Naive thymus-derived CD8-positive, alpha-beta T cell (primary cell): ENCODE measurements at regions not wholly inside any gene's neighbourhood (a gene's known extent, or its start where the extent isn't known, plus 50 kb on each side); places are given as distances from the start of the nearest gene placed in this dataset.

ENCODE experiments used
- ATAC-seq, 2 donors: fragments of 150-1000 bp; cut with Tn5 transposase in 1 of 2; sonication (Bioruptor Pico), chemical (Tn5 transposase) in 1 of 2; 1 replicate in 1 of 2; 2 replicates in 1 of 2; pipeline ENCODE4 v1.10.0; 2021; ENCODE audit warnings: mild to moderate bottlenecking in 2 of 2, moderate library complexity in 2 of 2
- POLR2A ChIA-PET: fragments of 350-600 bp; sonication (Branson Sonifier 250); formaldehyde crosslinking; loops from one replicate; lab custom pipeline; 2021; ENCODE audit warnings: antibody characterized with exemption; lab: Charles Lee
- DNase-seq, 10 donors: peaks; one replicate each; pipeline versions ENCODE4 v3.0.0 to v3.0.0-alpha.2; 2020 to 2022
- H3K27ac Mint-ChIP-seq, 10 donors: one replicate each; pipeline ENCODE4 v1.8.0; 2020 to 2022; ENCODE audit warnings: mild to moderate bottlenecking in 10 of 10, mixed read lengths in 10 of 10, moderate library complexity in 4 of 10, inconsistent platforms in 1 of 10
- H3K27me3 Mint-ChIP-seq, 5 donors: one replicate each; pipeline ENCODE4 v1.8.0; 2021 to 2022; ENCODE audit warnings: mixed read lengths in 5 of 5
- H3K36me3 Mint-ChIP-seq, 3 donors: one replicate each; pipeline ENCODE4 v1.8.0; 2020 to 2022; ENCODE audit warnings: mixed read lengths in 3 of 3, mild to moderate bottlenecking in 2 of 3, inconsistent platforms in 1 of 3
- H3K4me1 Mint-ChIP-seq, 4 donors: one replicate each; pipeline ENCODE4 v1.8.0; 2021 to 2022; ENCODE audit warnings: mixed read lengths in 4 of 4
- H3K4me3 Mint-ChIP-seq, 10 donors: one replicate each; pipeline ENCODE4 v1.8.0; 2020 to 2022; ENCODE audit warnings: mild to moderate bottlenecking in 10 of 10, mixed read lengths in 10 of 10, moderate library complexity in 6 of 10, inconsistent platforms in 1 of 10
- H3K9me3 Mint-ChIP-seq, 9 donors: one replicate each; pipeline ENCODE4 v1.8.0; 2020 to 2022; ENCODE audit warnings: mixed read lengths in 9 of 9, mild to moderate bottlenecking in 3 of 9, inconsistent platforms in 1 of 9, moderate library complexity in 1 of 9

DNA sequence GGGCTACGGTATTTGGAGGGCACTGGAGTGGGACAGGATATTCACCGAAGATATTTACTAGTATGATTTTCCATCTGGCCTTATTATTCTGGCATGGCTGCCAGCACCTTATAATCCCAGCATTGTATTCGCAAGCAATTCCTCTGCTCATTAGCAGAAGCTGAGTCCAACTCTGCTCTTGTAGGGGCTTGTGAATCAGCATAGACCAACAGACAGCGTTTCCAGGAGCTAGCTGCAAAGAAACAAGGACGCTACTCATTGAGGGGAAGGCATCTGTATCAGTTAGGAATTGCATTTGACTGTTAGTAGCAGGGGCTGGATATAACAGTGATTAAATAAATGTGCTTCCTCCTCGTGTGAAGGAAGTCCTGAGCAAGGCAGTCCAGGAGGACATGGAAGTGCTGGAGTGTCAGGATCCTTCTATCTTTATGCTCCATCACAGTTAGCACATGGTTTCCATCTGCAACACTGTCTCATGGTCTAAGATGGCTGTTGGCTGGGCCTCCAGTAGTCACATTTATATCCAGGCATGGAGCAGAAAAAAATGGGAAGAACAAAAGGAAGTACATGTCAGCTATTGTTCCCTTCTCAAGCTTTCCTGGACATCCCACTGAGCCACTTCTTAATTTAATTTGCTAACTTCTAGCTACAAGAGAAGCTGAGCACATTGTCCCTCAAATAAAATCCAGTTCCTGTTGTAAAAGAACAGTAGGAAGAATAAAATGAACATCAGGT is 214.1 kb downstream of the C1D start:
- DNase-seq = no peak
- H3K27me3 Mint-ChIP-seq = peaks cover 5 to 49% (median 9%) of the 10 kb centered on the region in 5 donors
- no peak overlapping the region for H3K27ac Mint-ChIP-seq
- POLR2A ChIA-PET = no interaction called here
- ATAC-seq = no peak
- H3K4me1 Mint-ChIP-seq = no peaks in the 10 kb centered on the region
- no peaks in the 10 kb centered on the region for H3K36me3 Mint-ChIP-seq
- H3K4me3 Mint-ChIP-seq = no peak overlapping the region
- no peaks in the 10 kb centered on the region for H3K9me3 Mint-ChIP-seq

DNA sequence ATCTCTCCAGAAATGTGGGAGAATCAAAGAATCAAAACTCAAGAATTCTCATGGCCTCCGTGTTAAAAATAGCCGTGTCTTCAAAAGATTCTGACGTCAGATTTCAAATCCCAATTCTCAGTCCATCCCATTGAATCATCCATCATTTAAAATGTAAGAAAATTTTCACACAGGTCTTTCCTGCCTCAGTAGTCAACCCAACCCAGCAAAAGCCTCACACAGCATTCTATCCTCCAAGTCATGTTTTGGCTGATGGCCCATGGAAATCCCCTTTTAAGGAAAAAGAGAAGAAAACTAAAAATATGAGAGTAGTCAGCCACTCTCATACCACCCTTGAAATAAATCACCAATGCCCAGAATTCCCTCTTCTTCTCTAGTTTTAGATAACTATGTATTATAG is 211.8 kb downstream of the C1D start:
- Mint-ChIP-seq H3K4me1 (no peaks in the 10 kb centered on the region), H3K27ac (no peak overlapping the region), H3K27me3 (peaks cover 3 to 34% (median 8%) of the 10 kb centered on the region in 5 donors), H3K4me3 (no peak overlapping the region), H3K9me3 (no peaks in the 10 kb centered on the region), H3K36me3 (no peaks in the 10 kb centered on the region)
- DNase-seq (no peak), ATAC-seq (no peak)
- POLR2A ChIA-PET = no interaction called here

DNA sequence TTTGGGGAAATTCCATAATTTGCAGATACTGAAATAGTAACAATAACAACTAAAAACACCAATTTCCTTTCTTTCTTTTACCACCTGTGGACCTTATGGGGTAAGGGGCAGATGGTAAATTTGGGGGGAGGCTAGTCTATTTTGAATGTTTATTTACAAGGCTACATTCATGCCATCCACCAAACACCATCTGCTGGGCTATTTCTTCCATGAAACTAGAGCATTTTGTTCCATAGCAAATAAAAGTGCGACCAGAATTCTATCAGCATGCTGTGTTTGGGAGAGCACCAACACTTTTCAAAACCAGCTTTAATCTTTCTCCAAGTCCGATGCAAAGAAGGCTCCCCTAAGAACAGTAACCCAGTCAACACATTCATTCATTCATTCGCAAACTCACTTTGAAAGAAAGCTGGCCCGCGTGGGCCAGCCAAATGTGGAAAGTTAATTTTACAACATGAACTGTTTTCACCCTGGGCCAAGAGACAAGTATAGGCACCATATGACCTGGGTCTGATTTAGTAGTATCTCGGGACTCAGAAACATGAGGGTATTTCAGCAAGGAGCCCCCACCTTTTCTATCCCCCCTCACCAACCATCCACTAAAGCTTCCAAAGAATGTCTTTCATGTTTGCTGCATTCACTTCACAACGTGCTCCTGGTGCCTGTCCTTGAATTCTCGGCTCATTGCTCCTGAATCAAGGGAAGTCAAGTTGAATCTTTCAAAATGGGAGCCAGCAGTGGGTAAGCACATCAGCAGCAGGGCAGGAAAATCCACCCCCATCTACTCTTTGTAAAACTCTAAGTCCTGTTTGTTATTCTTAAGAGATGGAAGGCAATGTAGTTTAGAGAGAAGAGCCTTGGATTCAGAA is 210.6 kb downstream of the C1D start:
- H3K36me3 Mint-ChIP-seq = no peaks in the 10 kb centered on the region

DNA sequence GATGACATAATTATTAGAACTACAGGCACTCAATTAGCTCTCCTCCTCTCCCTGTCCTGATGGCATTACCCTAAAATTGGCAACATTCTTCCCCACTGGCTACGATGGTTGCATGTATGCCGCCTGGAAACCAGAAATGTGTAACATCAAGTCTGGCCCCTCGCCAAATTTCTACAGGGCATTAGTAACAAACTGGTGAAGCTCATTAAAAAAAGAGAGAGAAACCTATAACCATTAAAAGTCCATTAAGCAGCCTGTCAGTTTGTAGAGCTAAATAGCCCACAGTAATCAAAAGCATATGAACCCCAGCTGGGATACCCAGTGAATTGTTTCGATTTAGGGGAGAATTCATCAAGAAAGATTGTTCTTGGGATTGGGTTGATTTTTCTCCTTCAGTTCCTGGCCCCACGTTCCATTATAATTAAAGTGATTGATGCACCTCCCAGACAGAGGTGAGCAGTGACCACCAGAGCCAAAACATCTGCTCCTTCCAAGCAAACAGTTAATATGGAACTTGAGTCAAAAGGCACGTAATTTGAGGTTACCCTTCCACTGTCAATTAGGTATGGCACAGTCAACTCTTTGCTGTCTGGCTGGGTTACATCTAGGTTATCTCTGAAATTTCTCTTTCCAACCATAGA is 208.6 kb downstream of the C1D start:
- H3K4me1 Mint-ChIP-seq = no peaks in the 10 kb centered on the region
- POLR2A ChIA-PET = interaction anchor here (0.7 kb wide), 1 partner anchor 51 kb away, joined by 3 read pairs; no protein-coding TSS in a partner anchor
- H3K27me3 Mint-ChIP-seq = peaks cover 0 to 21% (median 6%) of the 10 kb centered on the region in 5 donors
- ATAC-seq (no peak), DNase-seq (no peak)
- H3K4me3 Mint-ChIP-seq = no peak overlapping the region
- no peaks in the 10 kb centered on the region for H3K9me3 Mint-ChIP-seq
- H3K27ac Mint-ChIP-seq = no peak overlapping the region
- no peaks in the 10 kb centered on the region for H3K36me3 Mint-ChIP-seq

More for the DNA sequence above, 210.6 kb downstream of the C1D start:
- peaks cover 0 to 34% (median 10%) of the 10 kb centered on the region in 5 donors for H3K27me3 Mint-ChIP-seq
- POLR2A ChIA-PET = no interaction called here
- DNase-seq (no peak), ATAC-seq (no peak)
- H3K4me3 Mint-ChIP-seq = no peak overlapping the region
- H3K9me3 Mint-ChIP-seq = no peaks in the 10 kb centered on the region
- H3K27ac Mint-ChIP-seq = no peak overlapping the region
- no peaks in the 10 kb centered on the region for H3K4me1 Mint-ChIP-seq

DNA sequence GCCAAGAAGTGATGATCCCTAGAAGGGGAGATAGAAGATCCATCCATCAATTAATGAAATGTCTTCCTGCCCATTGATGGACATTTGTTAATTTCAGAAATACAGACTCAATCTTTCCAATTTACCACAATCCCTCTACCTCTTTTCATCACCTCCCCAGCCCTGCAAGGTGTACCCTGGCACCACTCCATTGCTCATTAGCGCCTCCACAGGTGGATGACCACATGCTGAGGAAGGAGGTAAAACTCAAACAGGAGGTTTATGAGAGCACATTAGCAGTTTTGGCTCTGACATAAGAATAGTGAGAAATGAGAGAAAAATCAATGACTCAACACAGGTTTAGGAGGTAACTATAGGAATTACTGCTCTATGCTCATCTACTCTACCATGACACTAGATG is 208.0 kb downstream of the C1D start:
- Mint-ChIP-seq H3K9me3 (no peaks in the 10 kb centered on the region), H3K4me3 (no peak overlapping the region), H3K4me1 (no peaks in the 10 kb centered on the region), H3K36me3 (no peaks in the 10 kb centered on the region), H3K27me3 (peaks cover 0 to 21% (median 6%) of the 10 kb centered on the region in 5 donors), H3K27ac (no peak overlapping the region)
- POLR2A ChIA-PET = interaction anchor here (0.7 kb wide), 1 partner anchor 50 kb away, joined by 3 read pairs; no protein-coding TSS in a partner anchor
- no peak for ATAC-seq
- DNase-seq = no peak

DNA sequence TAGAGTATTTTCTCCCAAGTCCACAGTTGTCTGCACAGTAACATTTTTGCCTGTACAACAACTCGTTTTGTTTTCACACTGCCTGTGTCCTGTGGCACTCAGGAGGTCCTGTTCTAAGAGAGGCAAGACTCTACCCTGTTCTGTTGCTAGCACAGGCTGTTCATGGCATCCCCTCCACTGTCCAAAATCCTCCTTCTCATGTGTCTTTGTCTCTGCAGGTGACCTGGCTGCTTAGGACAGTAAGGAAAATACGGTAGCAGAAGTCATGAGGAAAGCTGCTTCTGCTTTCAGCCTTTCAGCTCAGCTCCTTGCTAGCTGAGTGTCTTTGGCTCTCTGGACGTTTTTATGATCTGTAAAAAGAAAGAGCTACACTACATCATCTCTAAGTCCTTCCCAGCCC is 205.9 kb downstream of the C1D start:
- H3K9me3 Mint-ChIP-seq = no peaks in the 10 kb centered on the region
- POLR2A ChIA-PET = no interaction called here
- ATAC-seq (no peak), DNase-seq (no peak)
- no peaks in the 10 kb centered on the region for H3K4me1 Mint-ChIP-seq
- H3K36me3 Mint-ChIP-seq = no peaks in the 10 kb centered on the region
- H3K27me3 Mint-ChIP-seq = peaks cover 0 to 15% (median 6%) of the 10 kb centered on the region in 5 donors
- H3K27ac Mint-ChIP-seq = no peak overlapping the region
- H3K4me3 Mint-ChIP-seq = no peak overlapping the region

DNA sequence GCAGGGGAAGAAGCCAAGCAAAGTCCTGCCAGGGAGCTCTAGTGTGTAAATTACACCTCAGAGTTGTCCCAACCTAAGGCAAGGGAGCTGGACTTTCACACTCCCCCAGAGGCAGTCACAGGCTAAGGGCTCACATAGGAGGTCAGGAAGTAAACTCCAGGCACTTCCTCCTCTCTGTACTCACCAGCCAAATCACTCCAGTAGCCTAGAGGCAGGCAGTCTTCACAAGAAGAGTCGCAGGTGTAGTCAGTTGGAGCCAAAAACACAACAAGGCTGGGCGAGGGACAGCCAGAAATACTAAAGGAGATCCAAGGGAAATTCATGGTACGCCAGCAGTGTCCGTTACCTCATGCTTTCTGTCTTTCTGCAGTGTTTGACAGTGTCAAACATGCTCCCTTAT is 205.0 kb downstream of the C1D start:
- ATAC-seq (no peak), DNase-seq (no peak)
- no peaks in the 10 kb centered on the region for H3K9me3 Mint-ChIP-seq
- H3K27me3 Mint-ChIP-seq = peaks cover 1 to 12% (median 6%) of the 10 kb centered on the region in 5 donors
- no peaks in the 10 kb centered on the region for H3K4me1 Mint-ChIP-seq
- H3K4me3 Mint-ChIP-seq = no peak overlapping the region
- H3K27ac Mint-ChIP-seq = no peak overlapping the region
- POLR2A ChIA-PET = no interaction called here
- H3K36me3 Mint-ChIP-seq = no peaks in the 10 kb centered on the region

DNA sequence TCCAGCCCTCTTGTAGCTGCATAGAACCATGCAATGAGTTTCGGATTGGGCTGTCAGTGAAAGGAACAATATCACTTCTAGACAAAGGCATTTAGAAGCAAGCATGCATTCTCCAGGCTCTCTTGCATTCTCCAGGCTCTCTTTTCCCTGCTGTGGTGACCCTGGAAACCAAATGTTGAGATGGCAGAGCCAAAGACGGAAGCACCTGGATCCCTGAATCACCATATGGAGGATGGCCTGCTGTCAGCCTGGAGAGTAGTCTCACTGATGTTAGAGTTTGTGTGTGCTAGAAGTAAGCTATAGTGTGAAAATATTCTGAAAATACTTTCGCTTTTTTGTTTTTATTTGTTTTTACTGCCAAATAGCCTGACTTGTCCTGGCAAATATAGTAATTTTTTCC is 203.9 kb downstream of the C1D start:
- H3K27me3 Mint-ChIP-seq = peaks cover 0 to 14% (median 7%) of the 10 kb centered on the region in 5 donors
- no peaks in the 10 kb centered on the region for H3K4me1 Mint-ChIP-seq
- no peak overlapping the region for H3K27ac Mint-ChIP-seq
- no peaks in the 10 kb centered on the region for H3K36me3 Mint-ChIP-seq
- POLR2A ChIA-PET = no interaction called here
- H3K9me3 Mint-ChIP-seq = no peaks in the 10 kb centered on the region
- H3K4me3 Mint-ChIP-seq = no peak overlapping the region
- no peak for ATAC-seq
- no peak for DNase-seq

DNA sequence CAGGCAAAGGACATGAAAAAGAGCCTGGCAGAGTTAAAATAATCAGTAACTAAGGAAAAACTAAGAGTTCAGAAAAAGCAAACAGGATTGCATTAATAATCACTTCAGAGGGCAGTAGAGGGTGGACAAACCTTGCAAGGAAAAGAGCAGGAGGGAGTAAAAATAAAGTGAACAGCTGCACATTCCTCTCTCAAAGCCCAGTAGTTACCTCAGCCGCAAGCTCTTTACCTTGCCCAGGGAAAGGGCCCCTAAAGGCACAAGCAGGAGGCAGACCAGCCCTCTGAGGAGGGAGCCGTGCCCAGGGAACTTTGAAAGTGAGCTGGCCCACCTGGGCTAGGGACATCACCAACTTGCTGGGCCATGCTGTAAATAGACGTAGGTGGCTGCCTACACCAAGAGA is 196.9 kb downstream of the C1D start:
- H3K36me3 Mint-ChIP-seq = no peaks in the 10 kb centered on the region
- ATAC-seq = no peak

DNA sequence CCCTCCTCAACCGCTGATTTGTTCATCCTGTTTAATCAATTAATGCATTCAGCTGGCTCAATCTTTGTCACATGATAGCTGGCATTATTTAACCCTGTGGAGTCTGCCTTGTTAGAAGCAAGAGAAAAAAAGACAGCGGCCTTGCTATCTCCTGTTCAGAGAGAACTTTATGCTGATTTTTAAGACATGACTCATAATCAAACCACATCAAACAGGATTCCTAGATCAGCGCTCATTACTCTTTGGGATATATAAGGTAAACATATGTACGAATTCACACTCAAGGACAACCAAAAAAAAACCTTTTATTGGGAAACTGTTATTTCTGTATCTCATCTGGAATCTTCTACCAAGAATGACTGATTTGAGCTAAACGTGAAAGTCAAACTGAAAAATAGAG is 195.1 kb downstream of the C1D start:
- peaks cover 0 to 2% (median 0%) of the 10 kb centered on the region in 9 donors for H3K9me3 Mint-ChIP-seq
- no peak overlapping the region for H3K4me3 Mint-ChIP-seq
- H3K36me3 Mint-ChIP-seq = no peaks in the 10 kb centered on the region
- H3K27me3 Mint-ChIP-seq = peaks cover 5 to 30% (median 11%) of the 10 kb centered on the region in 5 donors
- ATAC-seq (no peak), DNase-seq (no peak)
- peaks cover 0 to 2% (median 0%) of the 10 kb centered on the region in 4 donors for H3K4me1 Mint-ChIP-seq
- POLR2A ChIA-PET = no interaction called here
- no peak overlapping the region for H3K27ac Mint-ChIP-seq

More for the DNA sequence above, 196.9 kb downstream of the C1D start:
- Mint-ChIP-seq H3K4me3 (no peak overlapping the region), H3K4me1 (peaks cover 0 to 2% (median 0%) of the 10 kb centered on the region in 4 donors), H3K27me3 (peaks cover 12 to 30% (median 19%) of the 10 kb centered on the region in 5 donors), H3K9me3 (peaks cover 0 to 2% (median 0%) of the 10 kb centered on the region in 9 donors), H3K27ac (no peak overlapping the region)
- DNase-seq = no peak
- POLR2A ChIA-PET = no interaction called here

DNA sequence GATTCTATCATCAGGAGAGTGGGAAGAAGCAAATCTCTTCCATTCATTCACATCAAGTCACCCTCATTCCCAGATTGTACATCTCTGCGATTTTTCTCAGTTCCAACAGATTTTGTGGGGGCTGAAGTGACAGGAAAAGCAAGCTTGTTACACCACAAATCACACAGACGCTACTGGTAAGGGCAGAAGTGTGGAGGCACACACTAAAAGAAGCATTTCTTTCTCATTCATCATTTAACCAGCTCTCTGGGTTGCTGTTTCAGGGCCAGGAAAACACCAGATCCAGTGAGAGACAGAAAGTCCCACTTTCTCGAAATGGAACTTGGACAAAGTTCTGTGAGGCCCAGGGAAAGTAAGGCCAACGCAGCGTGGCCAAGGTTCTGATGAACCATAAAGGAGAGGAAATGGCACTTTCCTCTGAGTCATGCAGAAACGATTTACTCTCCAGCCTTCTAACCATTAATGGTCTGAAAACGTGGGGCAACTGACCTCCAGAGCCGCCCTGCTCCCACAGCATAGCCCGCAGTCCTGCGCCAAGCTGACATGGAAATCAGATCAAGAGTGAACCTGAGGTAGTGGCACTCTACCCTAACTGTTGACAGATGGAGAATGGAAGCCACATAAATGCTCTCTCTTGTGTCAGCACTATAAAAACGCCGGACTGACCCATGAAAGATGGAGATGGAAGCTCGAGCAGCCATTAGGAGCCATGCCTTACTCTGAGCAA is 191.0 kb downstream of the C1D start:
- H3K4me3 Mint-ChIP-seq = no peak overlapping the region
- peaks cover 0 to 2% (median 0%) of the 10 kb centered on the region in 9 donors for H3K9me3 Mint-ChIP-seq
- no peaks in the 10 kb centered on the region for H3K36me3 Mint-ChIP-seq
- ATAC-seq (no peak), DNase-seq (no peak)
- POLR2A ChIA-PET = no interaction called here
- H3K27ac Mint-ChIP-seq = no peak overlapping the region
- peaks cover 9 to 36% (median 14%) of the 10 kb centered on the region in 5 donors for H3K27me3 Mint-ChIP-seq
- peaks cover 0 to 2% (median 0%) of the 10 kb centered on the region in 4 donors for H3K4me1 Mint-ChIP-seq

DNA sequence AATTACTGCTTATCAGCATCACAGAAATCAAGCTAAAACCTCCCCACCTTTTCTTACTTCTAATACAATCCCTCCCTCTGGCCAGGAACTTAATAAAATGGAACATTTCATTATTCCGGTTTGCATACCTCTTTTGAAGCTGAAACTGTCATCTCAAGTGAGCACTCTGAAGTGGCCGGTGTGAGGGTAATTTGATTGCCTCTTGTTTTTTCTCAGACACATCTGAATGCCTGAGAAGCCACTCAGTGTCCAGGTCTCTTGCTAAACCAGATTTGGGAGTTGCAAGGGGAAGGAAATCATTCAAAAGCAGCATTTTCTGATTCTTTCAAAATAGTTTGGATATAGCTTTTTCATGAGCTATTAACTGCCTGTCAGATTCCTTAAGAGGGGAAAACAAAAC is 190.3 kb downstream of the C1D start:
- Mint-ChIP-seq H3K27ac (no peak overlapping the region), H3K4me1 (peaks cover 0 to 2% (median 0%) of the 10 kb centered on the region in 4 donors), H3K9me3 (peaks cover 0 to 2% (median 0%) of the 10 kb centered on the region in 9 donors), H3K4me3 (no peak overlapping the region), H3K27me3 (peaks cover 8 to 33% (median 14%) of the 10 kb centered on the region in 5 donors), H3K36me3 (no peaks in the 10 kb centered on the region)
- DNase-seq = no peak
- POLR2A ChIA-PET = no interaction called here
- ATAC-seq = no peak
